Activated CD8-positive, alpha-beta memory T cell treated with anti-CD3 and anti-CD28 coated beads, Interleukin-2, amount 50 U/mL, for 1 hour (primary cell): ENCODE measurements at regions not wholly inside any gene's neighbourhood (a gene's known extent, or its start where the extent isn't known, plus 50 kb on each side); places are given as distances from the start of the nearest gene placed in this dataset.

Source experiments
- DNase-seq: peaks from one replicate; pipeline ENCODE4 v3.0.0-alpha.2; 2020; ENCODE audit errors: extremely low read depth

- no peak for DNase-seq
These were observed 123.7 kb upstream of the KLF7 start for GRCh38 chr2:207289295-207290018.

- no peak for DNase-seq
These were observed 125.3 kb upstream of the KLF7 start for GRCh38 chr2:207290833-207291624.

GRCh38 chr2:207291625-207292252 lies 126.0 kb upstream of the KLF7 start:
- no peak for DNase-seq

GRCh38 chr2:207296265-207296948 lies 130.7 kb upstream of the KLF7 start:
- DNase-seq, result no peak

GRCh38 chr2:207300817-207301216 lies 135.1 kb upstream of the KLF7 start:
- DNase-seq, result no peak

GRCh38 chr2:207304761-207305160 lies 139.0 kb upstream of the KLF7 start:
- DNase-seq, result no peak

GRCh38 chr2:207308519-207309224 lies 142.9 kb upstream of the KLF7 start:
- no peak for DNase-seq

- DNase-seq, result no peak
These were observed 145.7 kb upstream of the KLF7 start for GRCh38 chr2:207311316-207312005.

- DNase-seq, result no peak
These were observed 146.2 kb upstream of the KLF7 start for GRCh38 chr2:207312006-207312356.

- no peak for DNase-seq
These were observed 148.2 kb upstream of the KLF7 start for GRCh38 chr2:207313947-207314346.

GRCh38 chr2:207315131-207315530 lies 149.4 kb upstream of the KLF7 start:
- no peak for DNase-seq

GRCh38 chr2:207316484-207316883 lies 150.7 kb upstream of the KLF7 start:
- no peak for DNase-seq

GRCh38 chr2:207316906-207317305 lies 151.2 kb upstream of the KLF7 start:
- DNase-seq, result no peak

GRCh38 chr2:207317378-207317984 lies 151.7 kb upstream of the KLF7 start:
- no peak for DNase-seq

- DNase-seq, result no peak
These were observed 152.5 kb upstream of the KLF7 start for GRCh38 chr2:207318181-207318628.

- no peak for DNase-seq
These were observed 153.6 kb upstream of the KLF7 start for GRCh38 chr2:207319316-207319715.

GRCh38 chr2:207320381-207321159 lies 154.8 kb upstream of the KLF7 start:
- DNase-seq, result no peak

GRCh38 chr2:207321514-207321913 lies 155.8 kb upstream of the KLF7 start:
- no peak for DNase-seq

- no peak for DNase-seq
These were observed 158.3 kb upstream of the KLF7 start for GRCh38 chr2:207324001-207324400.

- no peak for DNase-seq
These were observed 161.8 kb upstream of the KLF7 start for GRCh38 chr2:207327513-207327912.
